ENCODE measurements at regions not wholly inside any gene's neighbourhood (a gene's known extent, or its start where the extent isn't known, plus 50 kb on each side); places are given as distances from the start of the nearest gene placed in this dataset.

- Histone ChIP-seq H3K36me3 (ENCODE audit: control insufficient read depth, insufficient read depth, low read length) (peaks cover 14% of the 10 kb centered on the region), H3K4me3 (replicated peaks in 1 of 4; ENCODE audit: control extremely low read depth in 1 of 4, insufficient read depth in 1 of 4, low read depth in 3 of 4, low read length in 4 of 4) (no peak overlapping the region), H2AFZ (ENCODE audit: low read length) (no peak overlapping the region), H3K27me3 (ENCODE audit: control insufficient read depth, insufficient read depth, low read length) (no peaks in the 10 kb centered on the region), H3K79me2 (ENCODE audit: control insufficient read depth, insufficient read depth, low read length) (peaks cover 91% of the 10 kb centered on the region), H3K27ac (ENCODE audit: insufficient read depth, low read length) (peak overlapping the region; percentile 65), H3K9me3 (ENCODE audit: control insufficient read depth, insufficient read depth, low read depth, low read length) (no peaks in the 10 kb centered on the region), H3K4me1 (ENCODE audit: control insufficient read depth, extremely low read depth, insufficient read depth, low read length) (peaks cover 59% of the 10 kb centered on the region), H3K4me2 (ENCODE audit: extremely low read depth, insufficient read depth, low read length) (peak overlapping the region; percentile 32), H4K20me1 (ENCODE audit: control insufficient read depth, extremely low read depth, insufficient read depth, low read length) (no peaks in the 10 kb centered on the region), H3K9ac (ENCODE audit: insufficient read depth, low read length) (no peak overlapping the region)
- TF ChIP-seq CTCF (conservative IDR thresholded peaks at IDR 0.05 in 1 of 2, IDR thresholded peaks at IDR 0.05 in 1 of 2; ENCODE audit: low read depth in 1 of 2, low read length in 2 of 2) (no peak), EZH2 (IDR thresholded peaks at IDR 0.05; ENCODE audit: low read length, missing control alignments) (no peak)
- peak in 1 of 2 donors; percentile 75 for DNase-seq (ENCODE audit: low read depth in 2 of 2)
These were observed 245.2 kb downstream of the SEC14L1 start for GRCh38 chr17:77385750-77386501.

GRCh38 chr17:77386502-77387192 is 245.9 kb downstream of the SEC14L1 start:
- Histone ChIP-seq H4K20me1 (ENCODE audit: control insufficient read depth, extremely low read depth, insufficient read depth, low read length) (no peaks in the 10 kb centered on the region), H3K27ac (ENCODE audit: insufficient read depth, low read length) (peak overlapping the region; percentile 65), H3K27me3 (ENCODE audit: control insufficient read depth, insufficient read depth, low read length) (no peaks in the 10 kb centered on the region), H2AFZ (ENCODE audit: low read length) (no peak overlapping the region), H3K4me1 (ENCODE audit: control insufficient read depth, extremely low read depth, insufficient read depth, low read length) (peaks cover 61% of the 10 kb centered on the region), H3K9me3 (ENCODE audit: control insufficient read depth, insufficient read depth, low read depth, low read length) (no peaks in the 10 kb centered on the region), H3K79me2 (ENCODE audit: control insufficient read depth, insufficient read depth, low read length) (peaks cover 90% of the 10 kb centered on the region), H3K4me2 (ENCODE audit: extremely low read depth, insufficient read depth, low read length) (peak overlapping the region; percentile 32), H3K4me3 (replicated peaks in 1 of 4; ENCODE audit: control extremely low read depth in 1 of 4, insufficient read depth in 1 of 4, low read depth in 3 of 4, low read length in 4 of 4) (no peak overlapping the region), H3K36me3 (ENCODE audit: control insufficient read depth, insufficient read depth, low read length) (peaks cover 14% of the 10 kb centered on the region), H3K9ac (ENCODE audit: insufficient read depth, low read length) (no peak overlapping the region)
- no peak for DNase-seq (ENCODE audit: low read depth in 2 of 2)
- no peak for TF ChIP-seq CTCF (conservative IDR thresholded peaks at IDR 0.05 in 1 of 2, IDR thresholded peaks at IDR 0.05 in 1 of 2; ENCODE audit: low read depth in 1 of 2, low read length in 2 of 2)
- TF ChIP-seq EZH2 (IDR thresholded peaks at IDR 0.05; ENCODE audit: low read length, missing control alignments) = no peak

GRCh38 chr17:77387891-77388290 is 247.1 kb downstream of the SEC14L1 start:
- Histone ChIP-seq H3K4me2 (ENCODE audit: extremely low read depth, insufficient read depth, low read length) (no peak overlapping the region), H3K36me3 (ENCODE audit: control insufficient read depth, insufficient read depth, low read length) (peaks cover 14% of the 10 kb centered on the region), H3K27ac (ENCODE audit: insufficient read depth, low read length) (peak overlapping the region; percentile 58), H3K27me3 (ENCODE audit: control insufficient read depth, insufficient read depth, low read length) (no peaks in the 10 kb centered on the region), H3K9ac (ENCODE audit: insufficient read depth, low read length) (no peak overlapping the region), H3K79me2 (ENCODE audit: control insufficient read depth, insufficient read depth, low read length) (peaks cover 86% of the 10 kb centered on the region), H3K9me3 (ENCODE audit: control insufficient read depth, insufficient read depth, low read depth, low read length) (no peaks in the 10 kb centered on the region), H2AFZ (ENCODE audit: low read length) (no peak overlapping the region), H3K4me1 (ENCODE audit: control insufficient read depth, extremely low read depth, insufficient read depth, low read length) (peaks cover 62% of the 10 kb centered on the region), H3K4me3 (replicated peaks in 1 of 4; ENCODE audit: control extremely low read depth in 1 of 4, insufficient read depth in 1 of 4, low read depth in 3 of 4, low read length in 4 of 4) (no peak overlapping the region), H4K20me1 (ENCODE audit: control insufficient read depth, extremely low read depth, insufficient read depth, low read length) (no peaks in the 10 kb centered on the region)
- no peak for TF ChIP-seq CTCF (conservative IDR thresholded peaks at IDR 0.05 in 1 of 2, IDR thresholded peaks at IDR 0.05 in 1 of 2; ENCODE audit: low read depth in 1 of 2, low read length in 2 of 2)
- no peak for TF ChIP-seq EZH2 (IDR thresholded peaks at IDR 0.05; ENCODE audit: low read length, missing control alignments)
- DNase-seq (ENCODE audit: low read depth in 2 of 2) = no peak
